CD14-positive monocyte (primary cell): ENCODE measurements at regions not wholly inside any gene's neighbourhood (a gene's known extent, or its start where the extent isn't known, plus 50 kb on each side); places are given as distances from the start of the nearest gene placed in this dataset.

Source experiments
- DNase-seq, 3 donors: peaks; one replicate each; pipeline ENCODE4 v3.0.0-alpha.2; 2011 to 2022
- H2AFZ ChIP-seq: 2 replicates; pipeline ENCODE4 v1.6.0; 2012; ENCODE audit warnings: mild to moderate bottlenecking, low read depth, low read length, inconsistent platforms; ENCODE audit not compliant: insufficient read depth, poor library complexity, severe bottlenecking
- H3K27ac ChIP-seq, 2 donors: 1 replicate in 1 of 2; 2 replicates in 1 of 2; pipeline ENCODE4 v1.5.1; 2012 to 2013; ENCODE audit warnings: low read length in 2 of 2, control low read depth in 1 of 2, inconsistent platforms in 1 of 2, low read depth in 1 of 2, mild to moderate bottlenecking in 1 of 2
- H3K27me3 ChIP-seq, 2 donors: one replicate each; pipeline versions ENCODE4 v1.6.0 to v1.6.1; 2011 to 2013; ENCODE audit warnings: low read length in 2 of 2; ENCODE audit not compliant: control insufficient read depth in 2 of 2, insufficient read depth in 2 of 2
- H3K36me3 ChIP-seq, 2 donors: replicated peaks in 1 of 2; 1 replicate in 1 of 2; 2 replicates in 1 of 2; pipeline versions ENCODE4 v1.5.1 to v1.6.1; 2012 to 2013; ENCODE audit warnings: low read length in 2 of 2, control low read depth in 1 of 2, inconsistent platforms in 1 of 2, mild to moderate bottlenecking in 1 of 2; ENCODE audit not compliant: insufficient read depth in 2 of 2, control insufficient read depth in 1 of 2
- H3K4me1 ChIP-seq, 2 donors: 1 replicate in 1 of 2; 2 replicates in 1 of 2; pipeline versions ENCODE4 v1.5.1 to v1.6.1; 2012 to 2013; ENCODE audit warnings: low read length in 2 of 2, control low read depth in 1 of 2, inconsistent platforms in 1 of 2, mild to moderate bottlenecking in 1 of 2, moderate library complexity in 1 of 2; ENCODE audit not compliant: insufficient read depth in 2 of 2, control insufficient read depth in 1 of 2
- H3K4me2 ChIP-seq: replicated peaks from 2 replicates; pipeline ENCODE3; 2012; ENCODE audit warnings: low read length, moderate library complexity, mild to moderate bottlenecking; ENCODE audit not compliant: poor library complexity, severe bottlenecking; ENCODE audit errors: extremely low read depth
- H3K4me3 ChIP-seq, 3 experiments: fragments of 200-600 bp in 1 of 3; sonication (generic) in 1 of 3; replicated peaks in 1 of 3; 1 replicate in 2 of 3; 2 replicates in 1 of 3; pipeline ENCODE4 v1.5.1; 2011 to 2013; ENCODE audit warnings: low read length in 3 of 3, mild to moderate bottlenecking in 3 of 3, control low read depth in 2 of 3, low read depth in 2 of 3, inconsistent platforms in 1 of 3, moderate library complexity in 1 of 3
- H3K79me2 ChIP-seq: 2 replicates; pipeline ENCODE4 v1.6.0; 2012; ENCODE audit warnings: mild to moderate bottlenecking, control low read depth, inconsistent platforms, low read length, moderate library complexity; ENCODE audit not compliant: insufficient read depth
- H3K9ac ChIP-seq: 2 replicates; pipeline ENCODE4 v1.6.0; 2017; ENCODE audit warnings: low read length, mild to moderate bottlenecking; ENCODE audit not compliant: insufficient read depth, poor library complexity, severe bottlenecking
- H3K9me3 ChIP-seq, 2 donors: replicated peaks in 1 of 2; 1 replicate in 1 of 2; 2 replicates in 1 of 2; pipeline versions ENCODE4 v1.5.1 to v1.6.1; 2012 to 2013; ENCODE audit warnings: low read length in 2 of 2, control low read depth in 1 of 2; ENCODE audit not compliant: control insufficient read depth in 1 of 2, insufficient read depth in 1 of 2
- H4K20me1 ChIP-seq: 2 replicates; pipeline ENCODE4 v1.6.0; 2012; ENCODE audit warnings: mild to moderate bottlenecking, low read length, control low read depth, moderate library complexity; ENCODE audit not compliant: insufficient read depth
- H3K27ac Mint-ChIP-seq, 7 donors: one replicate each; pipeline ENCODE4 v1.8.0; 2020; ENCODE audit warnings: mild to moderate bottlenecking in 7 of 7, mixed read lengths in 7 of 7, moderate library complexity in 6 of 7, inconsistent platforms in 2 of 7
- H3K27me3 Mint-ChIP-seq, 3 donors: one replicate each; pipeline ENCODE4 v1.8.0; 2021 to 2022; ENCODE audit warnings: low read depth in 3 of 3, mild to moderate bottlenecking in 3 of 3, mixed read lengths in 3 of 3, moderate library complexity in 3 of 3, inconsistent platforms in 1 of 3
- H3K36me3 Mint-ChIP-seq, 2 donors: one replicate each; pipeline ENCODE4 v1.8.0; 2020; ENCODE audit warnings: mixed read lengths in 2 of 2, inconsistent platforms in 1 of 2, mild to moderate bottlenecking in 1 of 2
- H3K4me1 Mint-ChIP-seq: one replicate; pipeline ENCODE4 v1.8.0; 2020; ENCODE audit warnings: mild to moderate bottlenecking, mixed read lengths
- H3K4me3 Mint-ChIP-seq, 2 donors: one replicate each; pipeline ENCODE4 v1.8.0; 2020; ENCODE audit warnings: mild to moderate bottlenecking in 2 of 2, mixed read lengths in 2 of 2, moderate library complexity in 1 of 2
- H3K9me3 Mint-ChIP-seq, 7 donors: one replicate each; pipeline ENCODE4 v1.8.0; 2020 to 2022; ENCODE audit warnings: mixed read lengths in 7 of 7, mild to moderate bottlenecking in 6 of 7, moderate library complexity in 6 of 7, inconsistent platforms in 2 of 7
- CTCF ChIP-seq: fragments of 200-600 bp; IDR thresholded peaks from one replicate; pipeline ENCODE4 v1.8.0; 2022; ENCODE audit warnings: antibody characterized with exemption, mild to moderate bottlenecking
- WGBS: methylation state at CpG from one replicate; pipeline ENCODE4 v1.1.5; 2013; ENCODE audit warnings: missing lambda C conversion rate; ENCODE audit not compliant: insufficient coverage; 5-methylcytosine and 5-hydroxymethylcytosine counted together
- intact Hi-C, 2 donors: fragments of 100-400 bp; cut with micrococcal nuclease; formaldehyde crosslinking; loops; one replicate each; pipeline versions ENCODE4 v1.15.0 to v1.15.1; 2023

- Mint-ChIP-seq H3K4me3 (no peak overlapping the region), H3K9me3 (peaks cover 0 to 17% (median 3%) of the 10 kb centered on the region in 7 donors), H3K27me3 (no peaks in the 10 kb centered on the region), H3K36me3 (no peaks in the 10 kb centered on the region), H3K4me1 (no peaks in the 10 kb centered on the region), H3K27ac (no peak overlapping the region)
- Histone ChIP-seq H3K9ac (no peak overlapping the region), H3K4me3 (no peak overlapping the region), H3K79me2 (no peaks in the 10 kb centered on the region), H3K4me1 (no peaks in the 10 kb centered on the region), H2AFZ (no peak overlapping the region), H3K36me3 (no peaks in the 10 kb centered on the region), H3K27ac (no peak overlapping the region), H4K20me1 (no peaks in the 10 kb centered on the region), H3K9me3 (peaks cover 0 to 6% of the 10 kb centered on the region in 2 donors), H3K27me3 (no peaks in the 10 kb centered on the region), H3K4me2 (no peak overlapping the region)
- WGBS, result no CpG with 5 or more reads among the region's 2 CpGs
- intact Hi-C loops, result no loop called here
- DNase-seq, result no peak
- TF ChIP-seq CTCF, result no peak
These were observed 604.3 kb upstream of the CDH7 start for GRCh38 chr18:65146482-65147021.

- intact Hi-C loops, result no loop called here
- Mint-ChIP-seq H3K27me3 (no peaks in the 10 kb centered on the region), H3K4me3 (no peak overlapping the region), H3K4me1 (no peaks in the 10 kb centered on the region), H3K36me3 (no peaks in the 10 kb centered on the region), H3K27ac (no peak overlapping the region), H3K9me3 (peaks cover 0 to 17% (median 3%) of the 10 kb centered on the region in 7 donors)
- H3K27ac ChIP-seq, result no peak overlapping the region
- no peak overlapping the region for H3K4me3 ChIP-seq
- no peaks in the 10 kb centered on the region for H3K36me3 ChIP-seq
- H2AFZ ChIP-seq, result no peak overlapping the region
- H3K9ac ChIP-seq, result no peak overlapping the region
- no peaks in the 10 kb centered on the region for H4K20me1 ChIP-seq
- H3K79me2 ChIP-seq, result no peaks in the 10 kb centered on the region
- DNase-seq, result no peak
- peaks cover 0 to 6% of the 10 kb centered on the region in 2 donors for H3K9me3 ChIP-seq
- no peak overlapping the region for H3K4me2 ChIP-seq
- H3K27me3 ChIP-seq, result no peaks in the 10 kb centered on the region
- H3K4me1 ChIP-seq, result no peaks in the 10 kb centered on the region
- no peak for TF ChIP-seq CTCF
These were observed 605.5 kb upstream of the CDH7 start for GRCh38 chr18:65145312-65145711.
